Endothelial cell of umbilical vein (primary cell): ENCODE measurements at regions not wholly inside any gene's neighbourhood (a gene's known extent, or its start where the extent isn't known, plus 50 kb on each side); places are given as distances from the start of the nearest gene placed in this dataset.
A peak's percentile ranks its signal among the peaks of the same experiment; 100 is the strongest.

Experiments used
- EZH2 ChIP-seq: IDR thresholded peaks from 2 replicates; pipeline ENCODE4 v1.6.1; 2012; ENCODE audit warnings: borderline replicate concordance, low read depth, mild to moderate bottlenecking, moderate library complexity, low read length, inconsistent platforms; ENCODE audit not compliant: severe bottlenecking
- JUN ChIP-seq: IDR thresholded peaks from 2 replicates; pipeline ENCODE4 v1.6.1; 2011; ENCODE audit warnings: borderline replicate concordance, low read depth; ENCODE audit not compliant: insufficient read length, insufficient read depth
- POLR2A ChIP-seq: IDR thresholded peaks from 2 replicates; pipeline ENCODE4 v1.6.1; 2012; ENCODE audit warnings: low read depth, mild to moderate bottlenecking, control low read depth, low read length
- POLR2AphosphoS5 ChIP-seq: IDR thresholded peaks from 2 replicates; pipeline ENCODE4 v1.6.1; 2012; ENCODE audit warnings: low read depth, mild to moderate bottlenecking, control low read depth, low read length, moderate library complexity; ENCODE audit not compliant: insufficient read depth
- TF ChIP-seq, protein P1 (sequence below), 2 donors: IDR thresholded peaks; 1 replicate in 1 of 2; 2 replicates in 1 of 2; pipeline ENCODE4 v1.5.1; 2011; ENCODE audit warnings: low read length in 2 of 2, mild to moderate bottlenecking in 2 of 2, moderate library complexity in 2 of 2, control low read depth in 1 of 2, inconsistent platforms in 1 of 2, low read depth in 1 of 2; ENCODE audit not compliant: insufficient read depth in 1 of 2; ENCODE audit errors: extremely low read depth in 1 of 2
- TF ChIP-seq, protein P2 (sequence below): IDR thresholded peaks from 2 replicates; pipeline ENCODE4 v1.6.1; 2011; ENCODE audit not compliant: insufficient read depth, insufficient read length

DNA sequence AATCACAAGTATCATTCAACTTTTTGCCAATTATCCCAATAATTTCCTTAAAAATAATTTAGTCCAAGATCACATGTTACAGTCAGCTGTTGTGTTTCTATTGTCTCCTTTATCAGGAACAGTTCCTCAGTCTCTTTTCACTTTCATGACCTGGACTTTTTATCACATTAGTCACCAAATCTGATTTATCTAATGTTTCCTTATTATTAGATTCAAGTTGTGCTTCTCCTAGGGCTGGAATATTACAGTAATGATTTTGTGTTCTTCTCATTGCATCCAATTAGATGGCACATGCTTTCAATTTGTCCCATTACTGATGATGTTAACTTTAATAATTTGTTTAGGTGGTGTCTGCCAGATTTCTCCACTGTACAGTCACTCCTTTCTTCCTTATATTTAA is 66.3 kb upstream of the DCBLD2 start:
- TF ChIP-seq, protein P1, sequence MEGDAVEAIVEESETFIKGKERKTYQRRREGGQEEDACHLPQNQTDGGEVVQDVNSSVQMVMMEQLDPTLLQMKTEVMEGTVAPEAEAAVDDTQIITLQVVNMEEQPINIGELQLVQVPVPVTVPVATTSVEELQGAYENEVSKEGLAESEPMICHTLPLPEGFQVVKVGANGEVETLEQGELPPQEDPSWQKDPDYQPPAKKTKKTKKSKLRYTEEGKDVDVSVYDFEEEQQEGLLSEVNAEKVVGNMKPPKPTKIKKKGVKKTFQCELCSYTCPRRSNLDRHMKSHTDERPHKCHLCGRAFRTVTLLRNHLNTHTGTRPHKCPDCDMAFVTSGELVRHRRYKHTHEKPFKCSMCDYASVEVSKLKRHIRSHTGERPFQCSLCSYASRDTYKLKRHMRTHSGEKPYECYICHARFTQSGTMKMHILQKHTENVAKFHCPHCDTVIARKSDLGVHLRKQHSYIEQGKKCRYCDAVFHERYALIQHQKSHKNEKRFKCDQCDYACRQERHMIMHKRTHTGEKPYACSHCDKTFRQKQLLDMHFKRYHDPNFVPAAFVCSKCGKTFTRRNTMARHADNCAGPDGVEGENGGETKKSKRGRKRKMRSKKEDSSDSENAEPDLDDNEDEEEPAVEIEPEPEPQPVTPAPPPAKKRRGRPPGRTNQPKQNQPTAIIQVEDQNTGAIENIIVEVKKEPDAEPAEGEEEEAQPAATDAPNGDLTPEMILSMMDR (IDR thresholded peaks at IDR 0.05; ENCODE audit: extremely low read depth in 1 of 2, insufficient read depth in 1 of 2, low read depth in 1 of 2, low read length in 2 of 2) = no peak
- no peak for TF ChIP-seq POLR2A
- TF ChIP-seq JUN = peak; percentile 38
- TF ChIP-seq, protein P2, sequence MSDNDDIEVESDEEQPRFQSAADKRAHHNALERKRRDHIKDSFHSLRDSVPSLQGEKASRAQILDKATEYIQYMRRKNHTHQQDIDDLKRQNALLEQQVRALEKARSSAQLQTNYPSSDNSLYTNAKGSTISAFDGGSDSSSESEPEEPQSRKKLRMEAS = no peak
- no peak for TF ChIP-seq EZH2
- no peak for TF ChIP-seq POLR2AphosphoS5
